ENCODE measurements at regions not wholly inside any gene's neighbourhood (a gene's known extent, or its start where the extent isn't known, plus 50 kb on each side); places are given as distances from the start of the nearest gene placed in this dataset.

DNA sequence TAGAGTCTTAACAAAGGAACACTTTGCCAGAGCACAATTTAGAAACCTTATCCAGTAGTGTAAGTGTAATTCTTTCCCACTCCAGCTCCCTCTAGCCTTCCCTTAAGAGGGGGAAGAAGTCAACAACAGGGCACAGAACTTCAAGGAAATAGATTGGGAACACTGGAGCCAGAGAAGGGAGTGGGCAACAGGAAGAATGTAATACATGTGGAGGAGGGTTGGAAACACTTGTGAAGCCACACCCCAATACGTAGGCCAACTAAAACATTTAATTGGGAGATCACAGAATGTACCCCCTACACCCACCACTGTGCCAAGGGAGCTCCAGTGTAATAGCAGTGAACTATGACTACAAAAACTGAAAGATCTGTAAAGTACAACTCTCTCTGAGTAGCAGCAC, 735.7 kb upstream of the HS3ST5 start:
- H3K4me1 ChIP-seq (ENCODE audit: control insufficient read depth, extremely low read depth, insufficient read depth, low read length): no peaks in the 10 kb centered on the region
- H3K4me3 ChIP-seq (replicated peaks in 1 of 3; ENCODE audit: insufficient read depth in 1 of 3, low read depth in 1 of 3, low read length in 3 of 3): no peak overlapping the region
- H2AFZ ChIP-seq (ENCODE audit: low read depth, low read length): no peak overlapping the region
- BruUV-seq (replicated peaks): no TSS peak
- H3K36me3 ChIP-seq (ENCODE audit: control insufficient read depth in 2 of 2, extremely low read depth in 1 of 2, insufficient read depth in 2 of 2, low read length in 2 of 2): no peaks in the 10 kb centered on the region
- no peaks in the 10 kb centered on the region for H3K9me3 ChIP-seq (replicated peaks; ENCODE audit: control insufficient read depth, insufficient read depth, low read length)
- H3K9ac ChIP-seq (replicated peaks; ENCODE audit: extremely low read depth, insufficient read depth, low read length): no peak overlapping the region
- H4K20me1 ChIP-seq (replicated peaks; ENCODE audit: control insufficient read depth, extremely low read depth, insufficient read depth, low read length): no peaks in the 10 kb centered on the region
- no peak overlapping the region for H3K27ac ChIP-seq (ENCODE audit: insufficient read depth, low read depth, low read length)
- CTCF ChIA-PET: no interaction called here
- TF ChIP-seq POLR2AphosphoS5 (IDR thresholded peaks at IDR 0.05; ENCODE audit: insufficient read depth, low read depth, low read length) (no peak), JUN (IDR thresholded peaks at IDR 0.05; ENCODE audit: borderline replicate concordance, insufficient read depth, insufficient read length, low read depth) (no peak), POLR2A (IDR thresholded peaks at IDR 0.05; ENCODE audit: low read depth, low read length) (no peak), FOS (IDR thresholded peaks at IDR 0.05; ENCODE audit: borderline replicate concordance, insufficient read depth, low read length) (no peak), EZH2 (IDR thresholded peaks at IDR 0.05; ENCODE audit: borderline replicate concordance, low read depth, low read length, severe bottlenecking) (no peak), GATA2 (IDR thresholded peaks at IDR 0.05; ENCODE audit: insufficient read depth, insufficient read length, low read depth, low read length) (no peak), MYC (IDR thresholded peaks at IDR 0.05; ENCODE audit: low read depth, low read length) (no peak)
- TF ChIP-seq, protein P1, sequence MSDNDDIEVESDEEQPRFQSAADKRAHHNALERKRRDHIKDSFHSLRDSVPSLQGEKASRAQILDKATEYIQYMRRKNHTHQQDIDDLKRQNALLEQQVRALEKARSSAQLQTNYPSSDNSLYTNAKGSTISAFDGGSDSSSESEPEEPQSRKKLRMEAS (IDR thresholded peaks at IDR 0.05; ENCODE audit: insufficient read depth, insufficient read length): no peak
- TF ChIP-seq, protein P2, sequence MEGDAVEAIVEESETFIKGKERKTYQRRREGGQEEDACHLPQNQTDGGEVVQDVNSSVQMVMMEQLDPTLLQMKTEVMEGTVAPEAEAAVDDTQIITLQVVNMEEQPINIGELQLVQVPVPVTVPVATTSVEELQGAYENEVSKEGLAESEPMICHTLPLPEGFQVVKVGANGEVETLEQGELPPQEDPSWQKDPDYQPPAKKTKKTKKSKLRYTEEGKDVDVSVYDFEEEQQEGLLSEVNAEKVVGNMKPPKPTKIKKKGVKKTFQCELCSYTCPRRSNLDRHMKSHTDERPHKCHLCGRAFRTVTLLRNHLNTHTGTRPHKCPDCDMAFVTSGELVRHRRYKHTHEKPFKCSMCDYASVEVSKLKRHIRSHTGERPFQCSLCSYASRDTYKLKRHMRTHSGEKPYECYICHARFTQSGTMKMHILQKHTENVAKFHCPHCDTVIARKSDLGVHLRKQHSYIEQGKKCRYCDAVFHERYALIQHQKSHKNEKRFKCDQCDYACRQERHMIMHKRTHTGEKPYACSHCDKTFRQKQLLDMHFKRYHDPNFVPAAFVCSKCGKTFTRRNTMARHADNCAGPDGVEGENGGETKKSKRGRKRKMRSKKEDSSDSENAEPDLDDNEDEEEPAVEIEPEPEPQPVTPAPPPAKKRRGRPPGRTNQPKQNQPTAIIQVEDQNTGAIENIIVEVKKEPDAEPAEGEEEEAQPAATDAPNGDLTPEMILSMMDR (IDR thresholded peaks at IDR 0.05; ENCODE audit: extremely low read depth in 1 of 2, insufficient read depth in 1 of 2, low read depth in 1 of 2, low read length in 2 of 2): no peak
- no peaks in the 10 kb centered on the region for H3K9me1 ChIP-seq (replicated peaks; ENCODE audit: control insufficient read depth, extremely low read depth, insufficient read depth, low read length)
- no peak overlapping the region for H3K4me2 ChIP-seq (ENCODE audit: insufficient read depth, low read length)
- FAIRE-seq (no peak), DNase-seq (ENCODE audit: low read depth, low spot score) (no peak)
- POLR2A ChIA-PET: no interaction called here
- H3K79me2 ChIP-seq (ENCODE audit: control insufficient read depth, insufficient read depth, low read length): no peaks in the 10 kb centered on the region
- intact Hi-C loops (cut with micrococcal nuclease) (no loop called here), dilution Hi-C loops (cut with MboI; ENCODE audit: extremely low pct_ligation_motif_present, low sequenced_read_pairs) (no loop called here)
- H3K27me3 ChIP-seq (ENCODE audit: control insufficient read depth in 2 of 2, insufficient read depth in 2 of 2, low read length in 2 of 2): no peaks in the 10 kb centered on the region
